ENCODE measurements at regions not wholly inside any gene's neighbourhood (a gene's known extent, or its start where the extent isn't known, plus 50 kb on each side); places are given as distances from the start of the nearest gene placed in this dataset.

DNA sequence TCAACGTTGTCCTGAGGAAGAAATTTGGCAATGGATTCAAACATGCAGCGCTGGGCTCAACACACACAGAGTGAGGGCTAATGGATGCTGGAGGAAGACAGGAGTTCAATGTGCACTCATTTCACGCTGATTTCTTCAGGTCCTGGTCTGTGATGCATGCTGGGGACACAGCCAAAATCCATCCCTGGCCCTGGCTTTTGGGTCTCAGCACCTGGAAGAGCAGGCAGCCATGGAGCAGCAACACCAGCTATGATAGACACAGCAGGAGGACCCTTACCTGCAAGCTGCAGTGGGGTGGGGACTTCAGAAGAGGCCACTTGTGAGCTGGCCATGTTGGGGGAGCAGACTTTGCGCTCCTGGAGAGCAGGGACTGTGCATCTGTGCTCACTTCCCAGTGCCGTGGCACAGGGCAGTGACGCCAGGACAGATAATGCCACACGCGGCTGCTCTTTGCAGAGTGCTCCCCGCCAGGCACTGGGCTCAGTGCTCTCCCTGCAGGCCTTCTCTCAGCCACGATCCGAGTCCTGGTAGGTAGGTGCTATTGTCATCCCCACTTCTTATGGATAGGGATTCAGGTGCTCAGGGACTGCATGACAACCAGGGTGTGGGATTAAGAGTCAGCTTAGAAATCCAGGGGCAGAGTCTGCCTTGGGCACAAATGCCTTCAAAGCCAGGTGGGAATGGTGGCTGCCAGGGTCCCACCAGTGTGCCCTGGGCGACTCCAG lies 138.8 kb upstream of the UNC5B start:
- no peak for DNase-seq

DNA sequence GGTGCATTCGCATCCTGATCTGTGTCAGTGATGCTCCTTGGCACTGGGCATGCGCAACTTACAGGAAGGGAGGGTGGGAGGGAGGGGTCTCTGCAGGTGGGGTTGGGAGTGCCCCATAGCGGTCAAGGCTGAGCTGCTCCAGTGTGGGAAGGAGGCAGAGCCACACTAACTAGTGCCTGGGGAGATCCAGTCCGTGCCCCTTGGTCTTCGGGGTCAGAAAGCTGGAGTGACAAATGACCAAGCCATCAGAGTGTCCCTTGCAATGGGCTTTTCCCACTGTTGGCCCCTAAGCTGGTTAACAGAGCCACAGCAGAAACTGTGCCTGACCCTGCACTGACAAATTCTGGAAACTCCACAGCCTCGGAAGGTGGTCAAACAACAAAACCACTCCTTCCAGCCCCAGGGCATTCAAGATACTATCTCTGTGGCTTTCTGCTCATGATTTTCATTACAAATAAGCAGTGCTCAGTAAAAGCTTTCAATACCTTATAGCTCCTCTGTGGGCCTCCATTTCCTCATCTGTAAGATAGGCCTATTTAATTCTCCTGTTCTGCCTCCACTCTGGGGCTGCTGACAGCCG lies 138.1 kb upstream of the UNC5B start:
- no peak for DNase-seq

- no peak for DNase-seq
Observed at GRCh38 chr10:71075086-71075758, 137.1 kb upstream of the UNC5B start.

DNA sequence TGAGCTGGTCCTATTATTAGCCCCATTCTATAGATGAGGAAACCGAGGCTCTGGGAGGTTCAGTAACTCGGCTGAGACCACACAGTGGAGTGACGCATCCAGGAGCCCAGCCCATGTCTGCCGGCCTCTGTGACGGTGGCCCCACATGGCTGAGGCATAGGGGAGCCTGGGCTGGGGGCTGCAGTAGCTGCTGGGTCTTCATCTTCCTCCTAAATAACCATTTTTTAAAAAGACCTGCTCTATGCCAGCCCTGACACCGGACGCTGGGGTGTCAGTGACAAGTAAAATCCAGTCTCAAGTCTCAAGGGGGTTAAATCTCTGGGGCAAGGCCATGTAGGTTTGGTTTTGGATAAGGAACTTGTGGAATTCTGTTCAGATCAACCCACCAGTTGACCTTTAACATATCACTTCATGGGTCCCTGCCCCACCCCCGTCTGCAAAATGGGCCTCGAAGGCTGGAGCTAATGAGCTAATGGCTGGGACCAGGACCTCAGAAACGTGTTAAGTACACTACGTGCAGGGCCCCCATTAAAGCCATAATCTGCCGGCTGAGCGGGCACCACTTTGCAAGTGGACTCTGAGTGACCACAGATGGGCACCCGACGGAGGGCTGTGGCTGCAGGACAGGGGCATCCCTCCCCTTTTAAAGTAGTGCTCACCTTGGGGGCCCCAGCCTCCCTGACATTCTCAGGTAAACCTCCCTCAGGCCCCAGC lies 136.5 kb upstream of the UNC5B start:
- no peak for DNase-seq

GRCh38 chr10:71076473-71077142 lies 135.8 kb upstream of the UNC5B start:
- no peak for DNase-seq

GRCh38 chr10:71077143-71077581 lies 135.2 kb upstream of the UNC5B start:
- DNase-seq, result peak; percentile 60

GRCh38 chr10:71077796-71078453 lies 134.4 kb upstream of the UNC5B start:
- DNase-seq, result no peak

DNA sequence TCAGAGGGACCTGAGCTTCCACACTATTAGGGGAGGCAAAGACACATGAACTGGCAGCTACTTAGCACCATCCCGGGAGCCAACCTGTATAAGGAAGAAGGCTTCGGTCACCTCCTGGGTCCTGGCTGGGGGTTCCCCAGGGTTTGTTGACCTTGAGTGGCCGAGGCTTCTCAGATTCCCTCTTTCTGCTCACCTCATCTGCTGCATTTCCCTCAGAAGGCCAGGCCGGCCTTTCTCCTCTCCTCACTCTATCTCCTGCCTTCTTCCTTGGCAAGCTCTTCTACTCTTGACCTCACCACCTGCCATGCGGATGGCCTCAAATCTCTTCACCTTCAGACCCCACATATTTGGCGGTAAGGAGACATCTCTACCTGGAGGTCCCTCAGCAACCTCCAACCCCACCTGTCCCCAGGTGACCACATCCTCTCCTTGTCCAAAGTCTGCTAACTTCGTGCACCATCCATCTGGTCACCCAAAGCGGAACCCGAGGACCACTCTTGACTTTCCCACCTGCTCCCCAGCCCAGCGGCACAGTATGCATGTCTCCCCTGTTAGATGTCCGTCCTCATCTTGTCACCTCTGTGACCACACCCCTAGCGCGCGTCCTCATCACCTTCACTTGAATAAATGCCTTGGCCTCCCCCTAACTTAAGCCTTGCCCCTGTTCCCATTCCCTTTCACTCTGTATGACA lies 133.8 kb upstream of the UNC5B start:
- DNase-seq, result no peak

- DNase-seq, result no peak
Observed at GRCh38 chr10:71079761-71080380, 132.5 kb upstream of the UNC5B start.

GRCh38 chr10:71080381-71081228 lies 131.8 kb upstream of the UNC5B start:
- no peak for DNase-seq

DNA sequence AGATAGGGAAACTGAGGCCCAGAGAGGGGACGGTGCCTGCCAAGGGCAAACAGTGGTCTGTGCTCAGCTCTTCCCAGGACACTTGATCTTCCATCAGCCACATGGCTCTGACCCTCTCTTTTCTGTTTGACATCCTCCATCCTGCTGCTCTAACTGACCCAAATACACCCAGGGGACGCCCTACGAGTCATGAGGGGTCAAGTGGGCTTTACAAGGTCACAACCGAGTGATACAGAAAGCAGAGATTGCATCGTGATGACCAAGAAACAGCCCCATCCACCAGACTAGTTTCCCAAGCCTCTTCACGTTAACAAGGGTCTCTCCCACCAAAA lies 131.2 kb upstream of the UNC5B start:
- no peak for DNase-seq

DNA sequence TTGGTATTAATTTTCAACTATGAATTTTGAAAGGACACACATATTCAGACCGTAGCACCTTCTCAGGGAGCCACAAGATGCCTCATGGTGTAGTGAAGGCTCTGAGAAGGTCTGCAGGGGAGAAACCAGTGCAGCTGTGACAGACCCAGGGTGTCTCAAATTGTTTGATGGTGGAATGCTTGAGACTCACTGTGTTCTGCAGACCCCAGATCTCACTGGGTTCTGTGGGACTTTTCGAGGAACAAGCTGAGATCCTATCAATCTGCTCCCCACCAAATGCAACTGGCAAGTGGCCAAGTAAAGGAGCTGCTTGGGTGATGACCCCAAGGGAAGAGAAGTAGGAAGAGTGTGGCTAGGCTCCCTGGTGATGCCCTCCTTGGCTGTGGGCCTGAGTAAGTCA lies 130.5 kb upstream of the UNC5B start:
- DNase-seq, result no peak

DNA sequence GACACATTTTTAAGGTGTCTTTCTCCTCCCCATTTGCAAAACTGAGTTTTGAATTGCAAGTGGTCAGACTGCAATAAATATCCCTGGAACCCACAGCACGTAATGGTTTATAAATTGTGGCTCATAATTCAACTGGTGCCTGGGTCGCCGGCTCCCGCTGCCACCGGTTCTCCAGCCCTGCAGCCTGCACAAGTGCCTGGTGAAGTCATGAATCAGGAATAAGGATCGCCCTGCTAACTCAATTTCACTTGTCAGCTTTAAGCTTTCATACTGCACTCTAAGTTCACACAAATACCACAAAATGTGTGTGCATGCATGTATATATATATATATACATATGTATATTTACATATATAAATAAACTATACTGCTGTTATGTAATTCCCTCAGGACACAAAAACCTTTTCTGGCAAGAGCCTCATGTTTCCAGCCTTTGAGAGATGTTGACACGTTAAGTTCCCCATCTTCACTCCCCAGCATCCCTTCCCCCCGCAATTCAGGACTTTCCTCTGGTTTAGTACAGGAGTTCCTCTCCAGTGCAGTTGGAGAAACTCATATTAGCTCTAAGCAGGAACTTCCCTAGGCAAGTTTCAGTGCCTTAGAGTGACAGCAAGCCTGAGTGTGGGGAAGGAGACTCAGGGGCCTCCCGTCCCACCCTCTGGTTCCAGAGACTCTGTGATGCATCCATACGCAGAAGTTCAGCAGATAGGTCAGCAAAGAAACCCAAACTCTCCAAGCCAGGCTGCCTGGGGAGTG lies 129.2 kb upstream of the UNC5B start:
- DNase-seq, result no peak

GRCh38 chr10:71083716-71083975 lies 128.7 kb upstream of the UNC5B start:
- no peak for DNase-seq

- no peak for DNase-seq
Observed at GRCh38 chr10:71084061-71084817, 128.1 kb upstream of the UNC5B start.

DNA sequence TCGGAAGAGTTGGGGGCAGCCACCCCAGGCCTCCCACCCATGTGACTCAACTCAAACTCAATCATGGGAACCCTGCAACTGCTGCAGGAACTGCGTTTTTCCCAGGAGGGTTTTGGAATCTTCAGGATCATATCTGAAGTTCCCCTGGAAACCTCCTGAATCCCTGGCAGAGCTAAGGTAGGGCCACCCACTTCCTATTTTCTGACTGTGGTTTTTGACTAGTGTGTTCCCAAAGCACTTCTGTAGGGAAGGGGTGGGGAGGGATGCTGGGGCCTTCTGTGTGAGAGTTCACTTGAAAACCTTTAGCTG lies 127.6 kb upstream of the UNC5B start:
- DNase-seq, result no peak

DNA sequence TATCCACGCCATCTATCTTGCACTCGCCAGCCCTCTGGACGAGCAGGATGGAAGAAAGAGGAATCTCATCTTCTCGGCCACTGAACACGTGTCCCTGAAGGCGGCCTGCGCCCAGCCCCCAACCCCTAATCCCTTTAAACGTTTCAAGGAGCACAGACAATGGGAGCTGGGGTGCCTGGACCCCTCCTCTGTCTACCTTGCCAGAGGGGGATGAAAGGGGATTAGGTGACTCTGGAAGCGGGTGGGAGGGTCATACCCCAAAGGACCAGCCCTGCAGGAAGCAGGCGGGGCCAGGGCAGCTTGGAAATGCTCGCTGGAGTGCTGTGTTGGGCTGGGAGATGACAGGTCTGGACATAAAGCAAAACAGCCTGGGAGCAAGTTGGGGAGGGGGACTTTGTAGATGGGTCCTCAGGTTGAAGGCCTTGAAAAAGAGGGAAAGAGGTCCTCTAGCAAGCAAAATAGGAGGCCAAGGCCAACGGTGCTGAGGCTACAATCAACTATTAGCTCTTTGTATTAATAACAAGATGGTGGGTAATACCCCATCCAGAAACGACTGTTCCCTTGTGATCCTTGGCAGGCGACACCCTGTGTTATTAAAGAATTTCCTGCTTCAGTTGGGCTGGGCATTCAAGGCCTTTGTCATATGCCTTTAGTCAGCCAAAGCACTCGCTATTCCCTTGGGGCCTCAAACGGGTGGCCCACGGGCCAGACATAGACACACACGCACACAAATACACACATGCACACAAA lies 126.5 kb upstream of the UNC5B start:
- DNase-seq, result no peak

DNA sequence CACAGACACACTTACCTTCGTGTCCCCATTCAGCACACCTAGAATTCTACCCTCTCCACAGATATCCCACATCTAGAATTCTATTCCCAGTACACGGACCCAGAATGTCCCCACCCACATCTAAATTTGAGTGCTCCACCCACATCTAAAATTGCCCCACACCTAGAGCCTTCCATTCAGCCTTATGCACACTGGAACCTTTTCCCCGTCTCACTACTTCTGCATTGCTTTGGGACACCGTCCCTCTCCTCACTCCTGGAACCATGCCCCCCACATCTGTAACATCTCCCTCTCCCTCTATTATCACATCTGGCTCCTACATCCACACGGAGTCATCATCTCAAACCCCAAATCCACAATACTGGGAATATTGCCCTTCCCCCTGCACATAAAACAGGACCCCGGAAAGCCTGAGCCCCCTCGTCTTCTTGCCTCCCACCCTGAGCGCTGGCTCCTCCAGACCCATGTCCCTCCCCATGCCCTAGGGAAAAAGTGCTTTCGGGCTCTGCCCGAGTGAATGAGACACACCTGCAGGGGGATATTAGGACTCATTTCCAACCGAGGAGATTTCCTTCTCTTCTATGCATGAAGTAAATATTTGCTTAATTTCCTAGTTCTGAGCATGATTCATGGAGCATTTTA lies 125.8 kb upstream of the UNC5B start:
- no peak for DNase-seq

Data from OCI-M1 (cell line).